ENCODE measurements at regions not wholly inside any gene's neighbourhood (a gene's known extent, or its start where the extent isn't known, plus 50 kb on each side); places are given as distances from the start of the nearest gene placed in this dataset.

GRCh38 chr13:34752283-34752960 lies 189.6 kb upstream of the NBEA start:
- H3K4me3 ChIP-seq (replicated peaks; ENCODE audit: low read depth, low read length): no peak overlapping the region

DNA sequence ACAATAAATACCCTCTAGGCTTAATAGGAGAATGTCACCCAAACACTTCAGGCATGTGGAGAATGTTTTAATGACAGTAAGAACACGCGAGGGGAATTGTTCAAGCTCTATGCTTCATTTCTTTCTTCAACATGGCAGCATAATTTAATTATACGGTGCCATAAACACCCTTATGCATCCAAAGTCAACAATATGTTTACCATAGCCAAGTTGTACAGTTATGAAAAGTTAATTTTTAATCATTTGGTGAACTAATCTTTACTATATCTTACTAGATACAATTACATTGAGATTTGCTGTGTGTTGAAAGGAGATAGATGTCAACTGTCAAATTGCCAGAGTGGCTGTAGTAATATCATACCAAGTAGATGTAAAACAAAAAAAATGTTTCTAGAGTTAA lies 185.9 kb upstream of the NBEA start:
- Histone ChIP-seq H3K27me3 (replicated peaks; ENCODE audit: control insufficient read depth, insufficient read depth, low read length) (no peaks in the 10 kb centered on the region), H3K36me3 (ENCODE audit: control insufficient read depth, insufficient read depth, low read length) (no peaks in the 10 kb centered on the region), H3K4me3 (replicated peaks; ENCODE audit: low read depth, low read length) (no peak overlapping the region)
- DNase-seq (ENCODE audit: extremely low read depth, insufficient read length): no peak
- no peak for TF ChIP-seq CTCF (IDR thresholded peaks at IDR 0.05; ENCODE audit: insufficient read depth, low read length, poor library complexity, severe bottlenecking)

More at GRCh38 chr13:34752283-34752960, 189.6 kb upstream of the NBEA start:
- no peaks in the 10 kb centered on the region for H3K36me3 ChIP-seq (ENCODE audit: control insufficient read depth, insufficient read depth, low read length)
- no peak for DNase-seq (ENCODE audit: extremely low read depth, insufficient read length)
- no peak for TF ChIP-seq CTCF (IDR thresholded peaks at IDR 0.05; ENCODE audit: insufficient read depth, low read length, poor library complexity, severe bottlenecking)
- H3K27me3 ChIP-seq (replicated peaks; ENCODE audit: control insufficient read depth, insufficient read depth, low read length): no peaks in the 10 kb centered on the region

GRCh38 chr13:34756572-34756971 lies 185.5 kb upstream of the NBEA start:
- Histone ChIP-seq H3K4me3 (replicated peaks; ENCODE audit: low read depth, low read length) (no peak overlapping the region), H3K27me3 (replicated peaks; ENCODE audit: control insufficient read depth, insufficient read depth, low read length) (no peaks in the 10 kb centered on the region), H3K36me3 (ENCODE audit: control insufficient read depth, insufficient read depth, low read length) (no peaks in the 10 kb centered on the region)
- TF ChIP-seq CTCF (IDR thresholded peaks at IDR 0.05; ENCODE audit: insufficient read depth, low read length, poor library complexity, severe bottlenecking): no peak
- DNase-seq (ENCODE audit: extremely low read depth, insufficient read length): no peak

- H3K36me3 ChIP-seq (ENCODE audit: control insufficient read depth, insufficient read depth, low read length): no peaks in the 10 kb centered on the region
- no peak for TF ChIP-seq CTCF (IDR thresholded peaks at IDR 0.05; ENCODE audit: insufficient read depth, low read length, poor library complexity, severe bottlenecking)
- H3K27me3 ChIP-seq (replicated peaks; ENCODE audit: control insufficient read depth, insufficient read depth, low read length): no peaks in the 10 kb centered on the region
Observed at GRCh38 chr13:34757441-34757840, 184.6 kb upstream of the NBEA start.

GRCh38 chr13:34758628-34759027 lies 183.4 kb upstream of the NBEA start:
- no peak for DNase-seq (ENCODE audit: extremely low read depth, insufficient read length)
- no peaks in the 10 kb centered on the region for H3K27me3 ChIP-seq (replicated peaks; ENCODE audit: control insufficient read depth, insufficient read depth, low read length)
- H3K4me3 ChIP-seq (replicated peaks; ENCODE audit: low read depth, low read length): no peak overlapping the region
- no peak for TF ChIP-seq CTCF (IDR thresholded peaks at IDR 0.05; ENCODE audit: insufficient read depth, low read length, poor library complexity, severe bottlenecking)
- H3K36me3 ChIP-seq (ENCODE audit: control insufficient read depth, insufficient read depth, low read length): no peaks in the 10 kb centered on the region

More at GRCh38 chr13:34757441-34757840, 184.6 kb upstream of the NBEA start:
- H3K4me3 ChIP-seq (replicated peaks; ENCODE audit: low read depth, low read length): no peak overlapping the region
- no peak for DNase-seq (ENCODE audit: extremely low read depth, insufficient read length)

DNA sequence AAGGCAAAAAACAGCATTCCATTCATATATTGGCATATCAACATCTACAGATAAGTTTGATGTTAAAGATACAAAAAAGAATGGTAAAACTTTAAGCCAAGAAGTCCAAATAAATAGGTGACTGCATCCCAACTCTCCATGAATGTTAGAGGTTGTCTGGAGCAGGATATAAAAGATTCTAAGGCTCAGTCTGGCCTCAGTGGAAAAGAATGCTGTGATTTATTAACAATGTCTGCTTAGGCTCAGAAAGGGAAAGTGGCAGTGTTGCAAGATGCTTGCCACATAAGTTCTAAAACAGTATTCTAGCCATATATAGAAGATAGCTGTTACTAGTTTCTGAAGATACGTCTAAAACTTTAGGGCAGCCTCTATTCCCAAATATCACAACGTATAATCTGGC lies 179.8 kb upstream of the NBEA start:
- H3K36me3 ChIP-seq (ENCODE audit: control insufficient read depth, insufficient read depth, low read length): no peaks in the 10 kb centered on the region
- no peak for TF ChIP-seq CTCF (IDR thresholded peaks at IDR 0.05; ENCODE audit: insufficient read depth, low read length, poor library complexity, severe bottlenecking)
- H3K4me3 ChIP-seq (replicated peaks; ENCODE audit: low read depth, low read length): no peak overlapping the region
- H3K27me3 ChIP-seq (replicated peaks; ENCODE audit: control insufficient read depth, insufficient read depth, low read length): no peaks in the 10 kb centered on the region
- DNase-seq (ENCODE audit: extremely low read depth, insufficient read length): no peak
